ENCODE measurements at regions not wholly inside any gene's neighbourhood (a gene's known extent, or its start where the extent isn't known, plus 50 kb on each side); places are given as distances from the start of the nearest gene placed in this dataset.
A peak's percentile ranks its signal among the peaks of the same experiment; 100 is the strongest.

GRCh38 chr1:199291022-199291740 lies 652.3 kb downstream of the PTPRC start:
- TF ChIP-seq, protein P1, sequence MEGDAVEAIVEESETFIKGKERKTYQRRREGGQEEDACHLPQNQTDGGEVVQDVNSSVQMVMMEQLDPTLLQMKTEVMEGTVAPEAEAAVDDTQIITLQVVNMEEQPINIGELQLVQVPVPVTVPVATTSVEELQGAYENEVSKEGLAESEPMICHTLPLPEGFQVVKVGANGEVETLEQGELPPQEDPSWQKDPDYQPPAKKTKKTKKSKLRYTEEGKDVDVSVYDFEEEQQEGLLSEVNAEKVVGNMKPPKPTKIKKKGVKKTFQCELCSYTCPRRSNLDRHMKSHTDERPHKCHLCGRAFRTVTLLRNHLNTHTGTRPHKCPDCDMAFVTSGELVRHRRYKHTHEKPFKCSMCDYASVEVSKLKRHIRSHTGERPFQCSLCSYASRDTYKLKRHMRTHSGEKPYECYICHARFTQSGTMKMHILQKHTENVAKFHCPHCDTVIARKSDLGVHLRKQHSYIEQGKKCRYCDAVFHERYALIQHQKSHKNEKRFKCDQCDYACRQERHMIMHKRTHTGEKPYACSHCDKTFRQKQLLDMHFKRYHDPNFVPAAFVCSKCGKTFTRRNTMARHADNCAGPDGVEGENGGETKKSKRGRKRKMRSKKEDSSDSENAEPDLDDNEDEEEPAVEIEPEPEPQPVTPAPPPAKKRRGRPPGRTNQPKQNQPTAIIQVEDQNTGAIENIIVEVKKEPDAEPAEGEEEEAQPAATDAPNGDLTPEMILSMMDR (IDR thresholded peaks at IDR 0.05), result no peak
- H3K4me3 Mint-ChIP-seq (ENCODE audit: unreplicated experiment), result no peak overlapping the region
- no peak for DNase-seq (ENCODE audit: extremely low spot score, unreplicated experiment)
- H3K4me1 Mint-ChIP-seq (ENCODE audit: unreplicated experiment), result peaks cover 31% of the 10 kb centered on the region
- H3K36me3 Mint-ChIP-seq (ENCODE audit: unreplicated experiment), result no peaks in the 10 kb centered on the region
- H3K27me3 Mint-ChIP-seq (ENCODE audit: unreplicated experiment), result no peaks in the 10 kb centered on the region
- peak overlapping the region; percentile 34 for H3K27ac Mint-ChIP-seq (ENCODE audit: unreplicated experiment)
- peaks cover 4% of the 10 kb centered on the region for H3K9me3 Mint-ChIP-seq (ENCODE audit: unreplicated experiment)

DNA sequence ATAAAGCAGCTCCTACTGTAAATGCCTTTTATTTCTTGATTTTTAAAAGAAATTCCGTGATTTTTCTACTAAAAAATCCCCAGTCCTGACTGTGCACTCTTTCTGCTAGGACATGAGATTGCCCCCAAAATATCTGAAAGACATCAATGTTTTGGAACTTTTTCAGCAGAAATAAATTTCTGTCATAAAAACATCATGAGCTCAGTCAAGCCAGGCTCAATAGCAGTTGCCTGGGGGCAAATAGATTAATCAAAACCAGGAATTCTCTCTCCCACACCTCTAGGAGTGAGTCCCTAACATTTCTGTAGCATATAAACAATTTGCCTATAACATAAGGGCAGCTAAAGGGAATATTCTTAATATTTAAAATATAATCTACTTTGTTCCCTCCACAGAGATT lies 654.1 kb downstream of the PTPRC start:
- Mint-ChIP-seq H3K4me1 (ENCODE audit: unreplicated experiment) (peaks cover 34% of the 10 kb centered on the region), H3K27me3 (ENCODE audit: unreplicated experiment) (no peaks in the 10 kb centered on the region), H3K27ac (ENCODE audit: unreplicated experiment) (no peak overlapping the region), H3K36me3 (ENCODE audit: unreplicated experiment) (no peaks in the 10 kb centered on the region), H3K9me3 (ENCODE audit: unreplicated experiment) (peaks cover 4% of the 10 kb centered on the region), H3K4me3 (ENCODE audit: unreplicated experiment) (no peak overlapping the region)
- TF ChIP-seq, protein P1 (IDR thresholded peaks at IDR 0.05), result no peak
- no peak for DNase-seq (ENCODE audit: extremely low spot score, unreplicated experiment)

GRCh38 chr1:199295107-199295506 lies 656.3 kb downstream of the PTPRC start:
- Mint-ChIP-seq H3K4me1 (ENCODE audit: unreplicated experiment) (peaks cover 37% of the 10 kb centered on the region), H3K4me3 (ENCODE audit: unreplicated experiment) (no peak overlapping the region), H3K27me3 (ENCODE audit: unreplicated experiment) (no peaks in the 10 kb centered on the region), H3K36me3 (ENCODE audit: unreplicated experiment) (no peaks in the 10 kb centered on the region), H3K9me3 (ENCODE audit: unreplicated experiment) (peaks cover 4% of the 10 kb centered on the region), H3K27ac (ENCODE audit: unreplicated experiment) (no peak overlapping the region)
- TF ChIP-seq, protein P1 (IDR thresholded peaks at IDR 0.05), result no peak
- no peak for DNase-seq (ENCODE audit: extremely low spot score, unreplicated experiment)

- no peaks in the 10 kb centered on the region for H3K9me3 Mint-ChIP-seq (ENCODE audit: unreplicated experiment)
- no peak for DNase-seq (ENCODE audit: extremely low spot score, unreplicated experiment)
- H3K4me3 Mint-ChIP-seq (ENCODE audit: unreplicated experiment), result no peak overlapping the region
- H3K27me3 Mint-ChIP-seq (ENCODE audit: unreplicated experiment), result no peaks in the 10 kb centered on the region
- peaks cover 26% of the 10 kb centered on the region for H3K4me1 Mint-ChIP-seq (ENCODE audit: unreplicated experiment)
- no peak overlapping the region for H3K27ac Mint-ChIP-seq (ENCODE audit: unreplicated experiment)
- TF ChIP-seq, protein P1 (IDR thresholded peaks at IDR 0.05), result no peak
- no peaks in the 10 kb centered on the region for H3K36me3 Mint-ChIP-seq (ENCODE audit: unreplicated experiment)
These were observed 658.3 kb downstream of the PTPRC start for GRCh38 chr1:199297174-199297573.

DNA sequence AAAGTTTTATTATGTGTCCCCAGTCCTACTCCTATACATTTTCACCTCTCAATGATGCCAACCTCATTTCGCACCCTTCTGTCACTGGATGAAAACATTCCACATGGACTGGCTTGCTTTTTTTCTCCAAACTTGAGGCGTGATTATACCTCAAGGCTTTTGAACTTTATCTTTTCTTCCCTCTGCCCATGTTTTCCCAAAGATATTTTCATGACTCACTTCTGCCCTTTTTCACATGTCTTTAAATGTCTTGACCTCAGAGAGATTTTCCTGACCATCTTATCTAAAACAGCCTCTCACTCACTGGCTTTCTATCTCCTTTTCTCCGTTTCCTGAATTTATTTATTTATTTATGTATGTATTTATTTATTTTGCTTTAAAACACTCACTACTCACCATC lies 659.0 kb downstream of the PTPRC start:
- no peaks in the 10 kb centered on the region for H3K36me3 Mint-ChIP-seq (ENCODE audit: unreplicated experiment)
- TF ChIP-seq, protein P1 (IDR thresholded peaks at IDR 0.05), result no peak
- H3K4me1 Mint-ChIP-seq (ENCODE audit: unreplicated experiment), result peaks cover 26% of the 10 kb centered on the region
- no peak overlapping the region for H3K27ac Mint-ChIP-seq (ENCODE audit: unreplicated experiment)
- H3K27me3 Mint-ChIP-seq (ENCODE audit: unreplicated experiment), result no peaks in the 10 kb centered on the region
- no peak overlapping the region for H3K4me3 Mint-ChIP-seq (ENCODE audit: unreplicated experiment)
- no peaks in the 10 kb centered on the region for H3K9me3 Mint-ChIP-seq (ENCODE audit: unreplicated experiment)
- DNase-seq (ENCODE audit: extremely low spot score, unreplicated experiment), result no peak
